GM12891 (cell line): ENCODE measurements at regions not wholly inside any gene's neighbourhood (a gene's known extent, or its start where the extent isn't known, plus 50 kb on each side); places are given as distances from the start of the nearest gene placed in this dataset.

Experiments
- PAX5 ChIP-seq: IDR thresholded peaks from 2 replicates; pipeline ENCODE4 v1.6.1; 2011; ENCODE audit warnings: low read length, moderate library complexity, mild to moderate bottlenecking; ENCODE audit not compliant: insufficient read depth, severe bottlenecking
- POLR2A ChIP-seq: IDR thresholded peaks from 2 replicates; pipeline ENCODE4 v1.6.1; 2011; ENCODE audit warnings: low read depth, low read length, control low read depth
- POLR2AphosphoS5 ChIP-seq: IDR thresholded peaks from 2 replicates; pipeline ENCODE4 v1.6.1; 2011; ENCODE audit warnings: low read depth, low read length, control low read depth
- POU2F2 ChIP-seq: IDR thresholded peaks from 2 replicates; pipeline ENCODE4 v1.6.1; 2011; ENCODE audit warnings: low read depth, mild to moderate bottlenecking, control low read depth, low read length, moderate library complexity
- SPI1 ChIP-seq: IDR thresholded peaks from 2 replicates; pipeline ENCODE4 v1.6.1; 2011; ENCODE audit warnings: low read depth, low read length, control low read depth
- TAF1 ChIP-seq: IDR thresholded peaks from 2 replicates; pipeline ENCODE4 v1.6.1; 2011; ENCODE audit warnings: low read depth, low read length, control low read depth

DNA sequence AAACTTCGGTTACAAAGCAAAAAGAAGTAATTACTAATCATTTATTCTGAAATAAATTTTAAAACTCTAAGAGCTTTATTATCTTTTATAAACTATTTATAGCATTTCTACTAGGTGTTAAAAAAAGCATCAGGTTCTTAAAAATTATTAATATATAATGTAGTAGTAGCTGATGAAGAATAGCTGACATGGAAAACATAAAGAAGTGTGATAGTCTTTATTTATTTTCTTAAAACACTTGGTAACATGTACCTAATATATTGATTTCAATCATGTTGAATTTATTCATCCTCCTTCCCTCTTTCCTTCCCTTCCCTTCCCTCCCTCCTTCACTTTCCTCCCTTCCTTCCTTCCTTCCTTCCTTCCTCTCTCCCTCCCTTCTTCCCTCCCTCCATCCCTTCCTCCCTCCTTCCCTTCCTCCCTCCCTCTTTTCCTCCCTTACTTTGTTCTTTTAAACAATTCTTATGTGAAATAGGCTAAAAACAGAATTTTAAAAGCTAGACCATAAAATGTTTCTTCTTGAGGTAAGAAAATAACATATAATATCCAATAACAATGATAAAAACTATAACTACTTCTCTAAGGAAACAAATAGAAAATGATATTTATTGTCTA, 913.9 kb upstream of the MAP3K7 start:
- no peak for TF ChIP-seq POLR2AphosphoS5
- TF ChIP-seq POLR2A: no peak
- TF ChIP-seq TAF1: no peak
- no peak for TF ChIP-seq PAX5
- no peak for TF ChIP-seq SPI1
- no peak for TF ChIP-seq POU2F2
